HepG2 (cell line): ENCODE measurements at regions not wholly inside any gene's neighbourhood (a gene's known extent, or its start where the extent isn't known, plus 50 kb on each side); places are given as distances from the start of the nearest gene placed in this dataset.

Experiments used
- ATAC-seq: fragments of 200-7000 bp; cut with Tn5 transposase; 3 replicates; pipeline ENCODE4 v1.9.1; 2020; ENCODE audit warnings: mild to moderate bottlenecking, moderate library complexity
- BruUV-seq: library from RNA; stranded (reverse); fragments of 400-500 nt; replicated peaks from 2 replicates; lab custom pipeline; 2021; lab: Mats Ljungman, UMichigan
- CTCF ChIA-PET: fragments of 300-600 bp; formaldehyde crosslinking; extraction: SDS; loops from one replicate; lab custom pipeline; 2021; ENCODE audit warnings: low total read pairs, inconsistent platforms, low intra/inter-chr PET ratio; lab: Yijun Ruan, JAX
- POLR2A ChIA-PET: fragments of 350-600 bp; sonication (Branson Sonifier 250); formaldehyde crosslinking; loops from one replicate; lab custom pipeline; 2020; ENCODE audit warnings: antibody characterized with exemption, inconsistent platforms; lab: Yijun Ruan, JAX
- DNase-seq: peaks from one replicate; pipeline ENCODE4 v3.0.0-alpha.2; 2015; ENCODE audit warnings: low spot score
- FAIRE-seq: peaks from 3 replicates; lab custom pipeline; 2011; peaks lifted over from hg19 to GRCh38; lab: Jason Lieb, UNC
- H2AFZ ChIP-seq: one replicate; pipeline ENCODE4 v1.6.1; 2011; ENCODE audit warnings: low read length, inconsistent platforms
- H3K27ac ChIP-seq: fragments of 300-600 bp; 3 replicates; pipeline ENCODE4 v1.8.0; 2011; ENCODE audit warnings: mixed run types, mild to moderate bottlenecking, mixed read lengths, low read length, inconsistent platforms; ENCODE audit not compliant: insufficient read depth; ENCODE audit errors: extremely low read length
- H3K27me3 ChIP-seq, 2 experiments: fragments of 200-600 bp in 1 of 2; 2 replicates in 1 of 2; 3 replicates in 1 of 2; pipeline versions ENCODE4 v1.6.0 to v1.8.0; 2011; ENCODE audit warnings: low read length in 2 of 2, mild to moderate bottlenecking in 2 of 2, moderate library complexity in 2 of 2, inconsistent platforms in 1 of 2; ENCODE audit not compliant: insufficient read depth in 2 of 2, control insufficient read depth in 1 of 2
- H3K36me3 ChIP-seq, 2 experiments: fragments of 200-600 bp in 1 of 2; replicated peaks in 1 of 2; 2 replicates in 1 of 2; 3 replicates in 1 of 2; pipeline versions ENCODE4 v1.5.1 to v1.8.0; 2011; ENCODE audit warnings: low read length in 2 of 2, inconsistent platforms in 1 of 2; ENCODE audit not compliant: insufficient read depth in 2 of 2, control insufficient read depth in 1 of 2
- H3K4me1 ChIP-seq: 2 replicates; pipeline ENCODE4 v1.5.1; 2012; ENCODE audit warnings: low read length, inconsistent platforms; ENCODE audit not compliant: insufficient read depth
- H3K4me2 ChIP-seq: 2 replicates; pipeline ENCODE4 v1.6.0; 2011; ENCODE audit warnings: low read depth, low read length, inconsistent platforms
- H3K4me3 ChIP-seq, 3 experiments: fragments of 200-600 bp in 1 of 3; sonication (generic), shearing (Covaris generic) in 1 of 3; replicated peaks in 1 of 3; 2 replicates each; pipeline ENCODE4 v1.5.1; 2011 to 2016; ENCODE audit warnings: low read length in 3 of 3, inconsistent platforms in 2 of 3, low read depth in 2 of 3, mild to moderate bottlenecking in 2 of 3, control low read depth in 1 of 3, mixed read lengths in 1 of 3; ENCODE audit not compliant: insufficient read depth in 1 of 3
- H3K79me2 ChIP-seq: one replicate; pipeline ENCODE4 v1.6.1; 2011; ENCODE audit warnings: low read length, inconsistent platforms; ENCODE audit not compliant: insufficient read depth
- H3K9ac ChIP-seq: 2 replicates; pipeline ENCODE4 v1.6.0; 2011; ENCODE audit warnings: mild to moderate bottlenecking, low read depth, low read length, inconsistent platforms; ENCODE audit not compliant: insufficient read depth
- H3K9me3 ChIP-seq: 2 replicates; pipeline ENCODE4 v1.5.1; 2012; ENCODE audit warnings: mild to moderate bottlenecking, low read length
- H4K20me1 ChIP-seq: 2 replicates; pipeline ENCODE4 v1.6.0; 2011; ENCODE audit warnings: inconsistent platforms, mild to moderate bottlenecking, low read length, moderate library complexity; ENCODE audit not compliant: insufficient read depth
- CCAR2 ChIP-seq: fragments of 200-400 bp; formaldehyde crosslinking; optimal IDR thresholded peaks from 2 replicates; pipeline ENCODE3; 2018; ENCODE audit warnings: low read depth, mild to moderate bottlenecking, low read length, moderate library complexity
- ELF4 ChIP-seq: sonication (generic); formaldehyde crosslinking; IDR thresholded peaks from 2 replicates; pipeline ENCODE4 v1.5.0; 2020; ENCODE audit warnings: missing genetic modification reagents, mild to moderate bottlenecking, moderate library complexity, borderline replicate concordance
- ISL2 ChIP-seq: sonication (generic); formaldehyde crosslinking; IDR thresholded peaks from 2 replicates; pipeline ENCODE4 v1.5.0; 2020; ENCODE audit warnings: missing genetic modification reagents
- MED13 ChIP-seq: sonication (generic); formaldehyde crosslinking; IDR thresholded peaks from 2 replicates; pipeline ENCODE4 v1.5.0; 2020; ENCODE audit warnings: missing genetic modification reagents
- PAX8 ChIP-seq: sonication (generic); formaldehyde crosslinking; IDR thresholded peaks from 2 replicates; pipeline ENCODE4 v1.8.0; 2022; ENCODE audit warnings: mild to moderate bottlenecking, missing genetic modification reagents, borderline replicate concordance
- SIN3A ChIP-seq: IDR thresholded peaks from 2 replicates; pipeline ENCODE4 v1.6.1; 2011; ENCODE audit warnings: low read depth, mild to moderate bottlenecking, control low read depth, low read length, borderline replicate concordance
- SIN3B ChIP-seq: fragments of 150-350 bp; IDR thresholded peaks from 2 replicates; pipeline ENCODE4 v1.6.1; 2014; ENCODE audit warnings: low read length
- TEAD2 ChIP-seq: sonication (generic); formaldehyde crosslinking; IDR thresholded peaks from 2 replicates; pipeline ENCODE4 v1.9.0; 2021; ENCODE audit warnings: missing genetic modification reagents
- ZFYVE20 ChIP-seq: sonication (generic); formaldehyde crosslinking; IDR thresholded peaks from 2 replicates; pipeline ENCODE4 v1.8.0; 2023; ENCODE audit warnings: low read depth, mild to moderate bottlenecking, moderate library complexity, missing genetic modification reagents, borderline replicate concordance
- ZNF225 ChIP-seq: sonication (generic); formaldehyde crosslinking; IDR thresholded peaks from 2 replicates; pipeline ENCODE4 v1.4.0; 2020; ENCODE audit warnings: mild to moderate bottlenecking, missing genetic modification reagents
- ZNF30 ChIP-seq: sonication (generic); formaldehyde crosslinking; IDR thresholded peaks from 2 replicates; pipeline ENCODE4 v1.5.0; 2020; ENCODE audit warnings: mild to moderate bottlenecking, missing genetic modification reagents
- WGBS: methylation state at CpG from one replicate; pipeline ENCODE4 v1.1.6; 2017; ENCODE audit warnings: low lambda C conversion rate; 5-methylcytosine and 5-hydroxymethylcytosine counted together
- in situ Hi-C: cut with HindIII; loops from 2 replicates; pipeline ENCODE4 v1.10.0; 2017; ENCODE audit warnings: low pct_unique_long_range_greater_than_20kb; ENCODE audit not compliant: extremely low pct_ligation_motif_present
- intact Hi-C: fragments of 100-400 bp; cut with micrococcal nuclease; formaldehyde crosslinking; loops from one replicate; pipeline ENCODE4 v1.10.0; 2022; ENCODE audit not compliant: unreplicated experiment
- TF ChIP-seq, protein P1 (sequence below): fragments of 450-650 bp; IDR thresholded peaks from 2 replicates; pipeline ENCODE4 v1.6.1; 2016
- TF ChIP-seq, protein P2 (sequence below): sonication (generic); formaldehyde crosslinking; IDR thresholded peaks from 2 replicates; pipeline ENCODE4 v1.4.0; 2020; ENCODE audit warnings: missing genetic modification reagents, borderline replicate concordance

DNA sequence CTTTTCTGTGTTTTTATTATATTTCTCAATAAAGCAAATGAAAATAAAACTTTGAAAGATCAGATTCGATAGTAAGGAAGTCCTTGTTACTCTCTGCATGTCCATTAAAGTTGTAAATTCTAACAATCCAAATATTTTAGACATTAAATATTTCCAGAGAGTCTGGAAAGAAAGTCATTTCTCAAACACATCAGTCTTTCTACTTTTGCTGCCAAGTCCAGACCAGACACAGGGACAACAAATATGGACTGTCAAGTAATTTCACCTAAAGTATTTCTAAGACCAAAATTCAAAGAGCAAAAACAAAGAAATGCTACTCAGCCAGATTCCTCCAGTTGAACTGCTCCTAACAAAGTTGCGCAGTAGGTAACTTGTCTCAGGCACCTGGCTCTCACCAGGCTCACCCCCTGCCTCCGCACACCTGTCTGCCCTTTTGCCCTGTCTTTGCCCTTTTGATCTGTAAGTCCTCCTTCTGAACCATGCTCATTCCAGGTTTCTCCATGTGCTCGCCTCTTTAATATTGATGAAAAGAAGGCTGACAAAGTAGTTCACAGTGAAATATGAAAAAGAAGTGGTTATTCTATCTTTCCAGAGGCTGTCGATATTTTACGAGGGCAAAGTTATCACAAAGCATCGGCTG is 300.5 kb downstream of the C7orf25 start:
- FAIRE-seq, result no peak
- in situ Hi-C loops (no loop called here), intact Hi-C loops (no loop called here)
- TF ChIP-seq TEAD2, result no peak
- no peak for TF ChIP-seq ZNF225 (CRISPR knock-in tag)
- TF ChIP-seq, protein P1, sequence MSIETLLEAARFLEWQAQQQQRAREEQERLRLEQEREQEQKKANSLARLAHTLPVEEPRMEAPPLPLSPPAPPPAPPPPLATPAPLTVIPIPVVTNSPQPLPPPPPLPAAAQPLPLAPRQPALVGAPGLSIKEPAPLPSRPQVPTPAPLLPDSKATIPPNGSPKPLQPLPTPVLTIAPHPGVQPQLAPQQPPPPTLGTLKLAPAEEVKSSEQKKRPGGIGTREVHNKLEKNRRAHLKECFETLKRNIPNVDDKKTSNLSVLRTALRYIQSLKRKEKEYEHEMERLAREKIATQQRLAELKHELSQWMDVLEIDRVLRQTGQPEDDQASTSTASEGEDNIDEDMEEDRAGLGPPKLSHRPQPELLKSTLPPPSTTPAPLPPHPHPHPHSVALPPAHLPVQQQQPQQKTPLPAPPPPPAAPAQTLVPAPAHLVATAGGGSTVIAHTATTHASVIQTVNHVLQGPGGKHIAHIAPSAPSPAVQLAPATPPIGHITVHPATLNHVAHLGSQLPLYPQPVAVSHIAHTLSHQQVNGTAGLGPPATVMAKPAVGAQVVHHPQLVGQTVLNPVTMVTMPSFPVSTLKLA, result peak; percentile 53
- ChIA-PET CTCF (no interaction called here), POLR2A (no interaction called here)
- no peaks in the 10 kb centered on the region for H3K27me3 ChIP-seq
- no peak overlapping the region for H3K9ac ChIP-seq
- 18% methylated on average over 7 of the region's 7 CpGs for WGBS
- ATAC-seq, result no peak
- H3K4me1 ChIP-seq, result no peaks in the 10 kb centered on the region
- H3K9me3 ChIP-seq, result no peaks in the 10 kb centered on the region
- no peaks in the 10 kb centered on the region for H3K79me2 ChIP-seq
- no peaks in the 10 kb centered on the region for H4K20me1 ChIP-seq
- H3K4me3 ChIP-seq, result no peak overlapping the region
- no peak overlapping the region for H3K4me2 ChIP-seq
- no TSS peak for BruUV-seq
- no peak for DNase-seq
- H3K27ac ChIP-seq, result no peak overlapping the region
- no peaks in the 10 kb centered on the region for H3K36me3 ChIP-seq
- no peak overlapping the region for H2AFZ ChIP-seq

DNA sequence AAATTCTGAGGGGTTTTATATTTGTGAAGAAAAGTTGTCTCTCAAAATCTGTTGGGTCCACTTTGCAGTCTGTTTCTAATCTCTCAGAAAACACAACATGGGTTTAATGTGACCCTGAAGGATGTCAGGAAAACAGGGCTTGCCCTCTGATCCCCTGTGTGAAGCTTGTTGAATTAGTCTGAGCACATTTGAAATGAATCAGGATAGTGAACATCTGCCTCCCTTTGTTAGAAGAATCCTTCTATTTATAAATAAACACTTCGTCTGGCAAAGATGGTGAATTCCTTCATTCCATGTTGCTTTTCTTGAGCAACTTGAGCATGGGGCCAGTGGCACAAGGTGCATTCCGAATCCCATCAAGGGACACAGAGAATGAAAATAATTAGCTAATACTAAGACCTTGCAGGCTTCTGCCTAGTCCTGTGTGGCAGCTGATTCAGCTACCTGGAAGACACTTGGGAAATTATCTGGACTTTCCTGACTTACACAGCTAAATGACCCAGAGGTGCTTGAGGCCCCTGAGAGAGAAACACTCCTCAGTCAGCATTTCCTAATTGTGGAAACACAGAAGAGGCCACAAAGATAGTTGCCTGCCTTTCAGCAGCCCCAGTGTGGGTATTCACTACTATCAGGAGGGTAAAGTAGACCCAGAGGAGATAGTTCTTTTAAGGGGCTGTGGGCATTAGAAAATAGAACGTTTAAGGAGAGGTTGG is 305.5 kb downstream of the C7orf25 start:
- H3K4me1 ChIP-seq, result no peaks in the 10 kb centered on the region
- H3K36me3 ChIP-seq, result no peaks in the 10 kb centered on the region
- no peaks in the 10 kb centered on the region for H3K27me3 ChIP-seq
- no TSS peak for BruUV-seq
- 0% methylated on average over 3 of the region's 3 CpGs for WGBS
- CTCF ChIA-PET, result no interaction called here
- in situ Hi-C loops, result no loop called here
- no peak overlapping the region for H2AFZ ChIP-seq
- no peak overlapping the region for H3K4me2 ChIP-seq
- ATAC-seq (no peak), DNase-seq (no peak), FAIRE-seq (no peak)
- H3K27ac ChIP-seq, result no peak overlapping the region
- no peak overlapping the region for H3K9ac ChIP-seq
- no peak overlapping the region for H3K4me3 ChIP-seq
- peaks cover 6% of the 10 kb centered on the region; the same call in 1 of the 2 replicates for H3K9me3 ChIP-seq
- H4K20me1 ChIP-seq, result no peaks in the 10 kb centered on the region
- no peaks in the 10 kb centered on the region for H3K79me2 ChIP-seq
- POLR2A ChIA-PET, result no interaction called here
- intact Hi-C loops, result no loop called here
- TF ChIP-seq SIN3A (no peak), TEAD2 (no peak), ELF4 (CRISPR knock-in tag) (no peak), PAX8 (no peak), MED13 (no peak), ZNF30 (CRISPR knock-in tag) (no peak), ISL2 (no peak), SIN3B (no peak), CCAR2 (no peak), ZFYVE20 (CRISPR knock-in tag) (no peak)
- TF ChIP-seq, protein P2, sequence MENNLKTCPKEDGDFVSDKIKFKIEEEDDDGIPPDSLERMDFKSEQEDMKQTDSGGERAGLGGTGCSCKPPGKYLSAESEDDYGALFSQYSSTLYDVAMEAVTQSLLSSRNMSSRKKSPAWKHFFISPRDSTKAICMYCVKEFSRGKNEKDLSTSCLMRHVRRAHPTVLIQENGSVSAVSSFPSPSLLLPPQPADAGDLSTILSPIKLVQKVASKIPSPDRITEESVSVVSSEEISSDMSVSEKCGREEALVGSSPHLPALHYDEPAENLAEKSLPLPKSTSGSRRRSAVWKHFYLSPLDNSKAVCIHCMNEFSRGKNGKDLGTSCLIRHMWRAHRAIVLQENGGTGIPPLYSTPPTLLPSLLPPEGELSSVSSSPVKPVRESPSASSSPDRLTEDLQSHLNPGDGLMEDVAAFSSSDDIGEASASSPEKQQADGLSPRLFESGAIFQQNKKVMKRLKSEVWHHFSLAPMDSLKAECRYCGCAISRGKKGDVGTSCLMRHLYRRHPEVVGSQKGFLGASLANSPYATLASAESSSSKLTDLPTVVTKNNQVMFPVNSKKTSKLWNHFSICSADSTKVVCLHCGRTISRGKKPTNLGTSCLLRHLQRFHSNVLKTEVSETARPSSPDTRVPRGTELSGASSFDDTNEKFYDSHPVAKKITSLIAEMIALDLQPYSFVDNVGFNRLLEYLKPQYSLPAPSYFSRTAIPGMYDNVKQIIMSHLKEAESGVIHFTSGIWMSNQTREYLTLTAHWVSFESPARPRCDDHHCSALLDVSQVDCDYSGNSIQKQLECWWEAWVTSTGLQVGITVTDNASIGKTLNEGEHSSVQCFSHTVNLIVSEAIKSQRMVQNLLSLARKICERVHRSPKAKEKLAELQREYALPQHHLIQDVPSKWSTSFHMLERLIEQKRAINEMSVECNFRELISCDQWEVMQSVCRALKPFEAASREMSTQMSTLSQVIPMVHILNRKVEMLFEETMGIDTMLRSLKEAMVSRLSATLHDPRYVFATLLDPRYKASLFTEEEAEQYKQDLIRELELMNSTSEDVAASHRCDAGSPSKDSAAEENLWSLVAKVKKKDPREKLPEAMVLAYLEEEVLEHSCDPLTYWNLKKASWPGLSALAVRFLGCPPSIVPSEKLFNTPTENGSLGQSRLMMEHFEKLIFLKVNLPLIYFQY (CRISPR knock-in tag), result no peak
